Natural killer cell (primary cell): ENCODE measurements at regions not wholly inside any gene's neighbourhood (a gene's known extent, or its start where the extent isn't known, plus 50 kb on each side); places are given as distances from the start of the nearest gene placed in this dataset.

Experiments
- ATAC-seq, 3 donors: fragments of 150-1000 bp in 2 of 3; fragments of 200-7000 bp in 1 of 3; cut with Tn5 transposase; 1 replicate in 1 of 3; 2 replicates in 2 of 3; pipeline ENCODE4 v1.10.0; 2021; ENCODE audit warnings: mild to moderate bottlenecking in 2 of 3, moderate library complexity in 2 of 3
- DNase-seq, 2 donors: peaks; one replicate each; pipeline versions ENCODE4 v3.0.0 to v3.0.0-alpha.2; 2013 to 2021; ENCODE audit warnings: mixed read lengths in 1 of 2
- H3K27ac ChIP-seq: one replicate; pipeline ENCODE4 v1.5.1; 2013; ENCODE audit warnings: mild to moderate bottlenecking, low read length
- H3K27me3 ChIP-seq: one replicate; pipeline ENCODE4 v1.6.1; 2013; ENCODE audit warnings: low read length; ENCODE audit not compliant: control insufficient read depth, insufficient read depth
- H3K36me3 ChIP-seq: one replicate; pipeline ENCODE4 v1.6.1; 2013; ENCODE audit warnings: low read length; ENCODE audit not compliant: control insufficient read depth, insufficient read depth
- H3K4me1 ChIP-seq: one replicate; pipeline ENCODE4 v1.6.1; 2013; ENCODE audit warnings: low read length; ENCODE audit not compliant: control insufficient read depth, insufficient read depth
- H3K4me3 ChIP-seq: one replicate; pipeline ENCODE4 v1.5.1; 2013; ENCODE audit warnings: low read length
- H3K9me3 ChIP-seq: one replicate; pipeline ENCODE4 v1.6.1; 2013; ENCODE audit warnings: low read length; ENCODE audit not compliant: control insufficient read depth, insufficient read depth
- H3K27ac Mint-ChIP-seq, 2 donors: one replicate each; pipeline ENCODE4 v1.8.0; 2022; ENCODE audit warnings: mild to moderate bottlenecking in 2 of 2, mixed read lengths in 2 of 2, moderate library complexity in 1 of 2
- H3K27me3 Mint-ChIP-seq, 2 donors: one replicate each; pipeline ENCODE4 v1.8.0; 2022; ENCODE audit warnings: low read depth in 2 of 2, mixed read lengths in 2 of 2
- H3K36me3 Mint-ChIP-seq: one replicate; pipeline ENCODE4 v1.8.0; 2022; ENCODE audit warnings: mixed read lengths
- H3K4me1 Mint-ChIP-seq, 2 donors: one replicate each; pipeline ENCODE4 v1.8.0; 2022; ENCODE audit warnings: mixed read lengths in 2 of 2
- H3K4me3 Mint-ChIP-seq: one replicate; pipeline ENCODE4 v1.8.0; 2022; ENCODE audit warnings: mild to moderate bottlenecking, moderate library complexity, mixed read lengths
- H3K9me3 Mint-ChIP-seq, 2 donors: one replicate each; pipeline ENCODE4 v1.8.0; 2022; ENCODE audit warnings: mixed read lengths in 2 of 2
- WGBS: methylation state at CpG from one replicate; pipeline ENCODE4 v1.1.7; 2013; ENCODE audit warnings: missing lambda C conversion rate; ENCODE audit not compliant: insufficient coverage; 5-methylcytosine and 5-hydroxymethylcytosine counted together
- intact Hi-C: fragments of 100-400 bp; cut with micrococcal nuclease; formaldehyde crosslinking; loops from one replicate; pipeline ENCODE4 v1.14.2; 2022
- TF ChIP-seq, protein P1 (sequence below): fragments of 200-600 bp; IDR thresholded peaks from one replicate; pipeline ENCODE4 v1.8.0; 2022; ENCODE audit warnings: antibody characterized with exemption

DNA sequence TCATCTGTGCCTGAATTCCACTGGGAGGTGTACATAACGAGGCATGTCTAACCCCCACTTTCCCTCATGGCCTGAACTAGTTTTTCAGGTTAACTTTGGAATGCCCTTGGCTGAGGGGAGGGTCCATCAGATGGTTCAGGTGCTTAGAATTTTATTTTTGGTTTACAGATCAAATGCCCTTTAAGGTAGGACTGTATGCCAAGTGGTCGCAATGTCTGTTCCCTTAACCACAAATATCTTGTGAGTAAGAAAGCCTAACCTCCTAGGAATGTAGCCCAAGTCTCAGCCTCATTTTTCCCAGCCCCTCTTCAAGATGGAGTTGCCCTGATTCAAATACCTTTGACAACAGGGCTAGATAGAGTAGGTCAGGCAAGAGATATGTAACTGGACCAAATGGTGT, 78.4 kb downstream of the RNASET2 start:
- Mint-ChIP-seq H3K4me3 (no peak overlapping the region), H3K27ac (no peak overlapping the region), H3K27me3 (peaks cover 0 to 11% of the 10 kb centered on the region in 2 donors), H3K9me3 (no peaks in the 10 kb centered on the region), H3K4me1 (no peaks in the 10 kb centered on the region), H3K36me3 (no peaks in the 10 kb centered on the region)
- Histone ChIP-seq H3K4me1 (no peaks in the 10 kb centered on the region), H3K36me3 (no peaks in the 10 kb centered on the region), H3K4me3 (no peak overlapping the region), H3K27me3 (no peaks in the 10 kb centered on the region), H3K9me3 (no peaks in the 10 kb centered on the region), H3K27ac (no peak overlapping the region)
- no peak for ATAC-seq
- intact Hi-C loops: no loop called here
- DNase-seq: no peak
- TF ChIP-seq, protein P1, sequence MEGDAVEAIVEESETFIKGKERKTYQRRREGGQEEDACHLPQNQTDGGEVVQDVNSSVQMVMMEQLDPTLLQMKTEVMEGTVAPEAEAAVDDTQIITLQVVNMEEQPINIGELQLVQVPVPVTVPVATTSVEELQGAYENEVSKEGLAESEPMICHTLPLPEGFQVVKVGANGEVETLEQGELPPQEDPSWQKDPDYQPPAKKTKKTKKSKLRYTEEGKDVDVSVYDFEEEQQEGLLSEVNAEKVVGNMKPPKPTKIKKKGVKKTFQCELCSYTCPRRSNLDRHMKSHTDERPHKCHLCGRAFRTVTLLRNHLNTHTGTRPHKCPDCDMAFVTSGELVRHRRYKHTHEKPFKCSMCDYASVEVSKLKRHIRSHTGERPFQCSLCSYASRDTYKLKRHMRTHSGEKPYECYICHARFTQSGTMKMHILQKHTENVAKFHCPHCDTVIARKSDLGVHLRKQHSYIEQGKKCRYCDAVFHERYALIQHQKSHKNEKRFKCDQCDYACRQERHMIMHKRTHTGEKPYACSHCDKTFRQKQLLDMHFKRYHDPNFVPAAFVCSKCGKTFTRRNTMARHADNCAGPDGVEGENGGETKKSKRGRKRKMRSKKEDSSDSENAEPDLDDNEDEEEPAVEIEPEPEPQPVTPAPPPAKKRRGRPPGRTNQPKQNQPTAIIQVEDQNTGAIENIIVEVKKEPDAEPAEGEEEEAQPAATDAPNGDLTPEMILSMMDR: no peak
- 100% methylated on average over 1 of the region's 2 CpGs for WGBS

GRCh38 chr6:166877349-166877748, 79.0 kb downstream of the RNASET2 start:
- H3K4me3 ChIP-seq: no peak overlapping the region
- 95% methylated on average over 2 of the region's 2 CpGs for WGBS
- H3K4me1 ChIP-seq: no peaks in the 10 kb centered on the region
- no peaks in the 10 kb centered on the region for H3K36me3 Mint-ChIP-seq
- no peaks in the 10 kb centered on the region for H3K27me3 ChIP-seq
- no peaks in the 10 kb centered on the region for H3K9me3 Mint-ChIP-seq
- peaks cover 0 to 11% of the 10 kb centered on the region in 2 donors for H3K27me3 Mint-ChIP-seq
- no peak overlapping the region for H3K4me3 Mint-ChIP-seq
- ATAC-seq (no peak), DNase-seq (no peak)
- TF ChIP-seq, protein P1: no peak
- intact Hi-C loops: no loop called here
- H3K36me3 ChIP-seq: no peaks in the 10 kb centered on the region
- H3K9me3 ChIP-seq: no peaks in the 10 kb centered on the region
- no peak overlapping the region for H3K27ac Mint-ChIP-seq
- H3K4me1 Mint-ChIP-seq: no peaks in the 10 kb centered on the region
- no peak overlapping the region for H3K27ac ChIP-seq

GRCh38 chr6:166872531-166873009, 83.8 kb downstream of the RNASET2 start:
- intact Hi-C loops: no loop called here
- H3K27ac Mint-ChIP-seq: no peak overlapping the region
- H3K9me3 Mint-ChIP-seq: no peaks in the 10 kb centered on the region
- Histone ChIP-seq H3K4me1 (no peaks in the 10 kb centered on the region), H3K36me3 (no peaks in the 10 kb centered on the region), H3K27me3 (no peaks in the 10 kb centered on the region), H3K9me3 (no peaks in the 10 kb centered on the region), H3K4me3 (no peak overlapping the region), H3K27ac (no peak overlapping the region)
- 88% methylated on average over 9 of the region's 9 CpGs for WGBS
- TF ChIP-seq, protein P1: no peak
- H3K27me3 Mint-ChIP-seq: peaks cover 0 to 3% of the 10 kb centered on the region in 2 donors
- DNase-seq: no peak
- H3K4me3 Mint-ChIP-seq: no peak overlapping the region
- no peaks in the 10 kb centered on the region for H3K36me3 Mint-ChIP-seq
- ATAC-seq: no peak
- no peaks in the 10 kb centered on the region for H3K4me1 Mint-ChIP-seq

DNA sequence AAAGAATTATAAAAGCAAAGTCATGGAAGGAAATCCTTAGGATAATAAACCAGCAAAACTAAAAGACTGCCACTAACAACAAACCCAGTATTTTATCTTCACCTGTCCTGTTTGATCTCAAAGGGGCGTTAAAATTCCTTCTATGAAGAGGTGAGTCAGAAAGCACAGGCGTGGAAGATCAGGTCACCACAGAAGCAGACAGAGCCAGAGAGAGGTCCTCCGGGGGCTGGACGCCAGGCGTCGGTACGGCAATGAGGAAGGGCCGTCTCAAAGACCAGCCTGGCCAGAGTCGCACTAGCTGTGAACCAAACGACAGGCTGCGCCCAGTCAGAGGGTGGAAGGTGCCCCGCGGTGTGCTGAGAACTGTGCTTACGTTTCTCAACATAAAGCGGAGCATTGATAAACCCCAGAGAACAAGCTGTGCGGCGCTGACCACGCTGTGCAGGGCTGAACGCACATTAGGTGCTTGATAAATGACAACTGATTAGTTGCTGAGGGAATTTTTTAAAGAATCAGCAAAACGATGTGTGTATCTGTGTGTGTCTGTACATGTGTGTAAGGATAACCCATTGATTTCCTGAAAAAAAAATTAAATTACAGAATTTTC, 85.6 kb downstream of the RNASET2 start:
- H3K4me1 ChIP-seq: no peaks in the 10 kb centered on the region
- H3K27me3 Mint-ChIP-seq: no peaks in the 10 kb centered on the region
- H3K9me3 ChIP-seq: no peaks in the 10 kb centered on the region
- no peaks in the 10 kb centered on the region for H3K36me3 ChIP-seq
- no peak for ATAC-seq
- TF ChIP-seq, protein P1: no peak
- H3K27ac Mint-ChIP-seq: no peak overlapping the region
- intact Hi-C loops: no loop called here
- no peaks in the 10 kb centered on the region for H3K36me3 Mint-ChIP-seq
- WGBS: 95% methylated on average over 19 of the region's 20 CpGs
- H3K4me3 ChIP-seq: no peak overlapping the region
- no peak overlapping the region for H3K27ac ChIP-seq
- no peaks in the 10 kb centered on the region for H3K4me1 Mint-ChIP-seq
- no peaks in the 10 kb centered on the region for H3K9me3 Mint-ChIP-seq
- DNase-seq: no peak
- no peaks in the 10 kb centered on the region for H3K27me3 ChIP-seq
- H3K4me3 Mint-ChIP-seq: no peak overlapping the region
